H1 (cell line): ENCODE measurements at regions not wholly inside any gene's neighbourhood (a gene's known extent, or its start where the extent isn't known, plus 50 kb on each side); places are given as distances from the start of the nearest gene placed in this dataset.

Source experiments
- CHD1 ChIP-seq: IDR thresholded peaks from 2 replicates; pipeline ENCODE4 v1.6.1; 2012; ENCODE audit warnings: low read depth, low read length, improper control_type of control experiment
- CHD2 ChIP-seq: IDR thresholded peaks from 2 replicates; pipeline ENCODE4 v1.6.1; 2012; ENCODE audit warnings: low read length, improper control_type of control experiment
- CTCF ChIP-seq, 3 experiments: IDR thresholded peaks; 1 replicate in 2 of 3; 2 replicates in 1 of 3; pipeline versions ENCODE4 v1.5.1 to v1.6.1; 2011; ENCODE audit warnings: low read length in 3 of 3, mild to moderate bottlenecking in 3 of 3, inconsistent platforms in 2 of 3, low read depth in 1 of 3, moderate library complexity in 1 of 3; ENCODE audit not compliant: insufficient read depth in 1 of 3; ENCODE audit errors: control extremely low read depth in 1 of 3
- EGR1 ChIP-seq: IDR thresholded peaks from 2 replicates; pipeline ENCODE4 v1.6.1; 2011; ENCODE audit warnings: low read depth, low read length, borderline replicate concordance
- EP300 ChIP-seq, 2 experiments: IDR thresholded peaks; 1 replicate in 1 of 2; 2 replicates in 1 of 2; pipeline ENCODE4 v1.6.1; 2011 to 2012; ENCODE audit warnings: low read depth in 2 of 2, low read length in 2 of 2, mild to moderate bottlenecking in 2 of 2, borderline replicate concordance in 1 of 2, inconsistent platforms in 1 of 2, moderate library complexity in 1 of 2
- EZH2 ChIP-seq: fragments of 200-600 bp; sonication (generic); IDR thresholded peaks from 2 replicates; pipeline ENCODE4 v1.7.1; 2012; ENCODE audit warnings: low read depth, mild to moderate bottlenecking, moderate library complexity, low read length, inconsistent platforms; ENCODE audit not compliant: severe bottlenecking
- HDAC6 ChIP-seq: IDR thresholded peaks from one replicate; pipeline ENCODE4 v1.7.1; 2012; ENCODE audit warnings: low read depth, mild to moderate bottlenecking, inconsistent platforms, low read length, moderate library complexity
- POLR2A ChIP-seq, 2 experiments: IDR thresholded peaks; 1 replicate in 1 of 2; 2 replicates in 1 of 2; pipeline ENCODE4 v1.6.1; 2011; ENCODE audit warnings: low read depth in 2 of 2, low read length in 2 of 2, mild to moderate bottlenecking in 2 of 2; ENCODE audit errors: control extremely low read depth in 1 of 2
- POLR2AphosphoS5 ChIP-seq: IDR thresholded peaks from 2 replicates; pipeline ENCODE4 v1.6.1; 2011; ENCODE audit warnings: low read depth, low read length
- RAD21 ChIP-seq, 2 experiments: IDR thresholded peaks in 1 of 2; conservative IDR thresholded peaks in 1 of 2; 2 replicates each; pipeline ENCODE4 v1.6.1; 2011; ENCODE audit warnings: low read depth in 2 of 2, low read length in 2 of 2, improper control_type of control experiment in 1 of 2, inconsistent platforms in 1 of 2, mild to moderate bottlenecking in 1 of 2, moderate library complexity in 1 of 2
- SIX5 ChIP-seq: IDR thresholded peaks from 2 replicates; pipeline ENCODE4 v1.6.1; 2011; ENCODE audit warnings: mild to moderate bottlenecking, low read depth, low read length
- SP1 ChIP-seq: IDR thresholded peaks from 2 replicates; pipeline ENCODE4 v1.6.1; 2011; ENCODE audit warnings: low read depth, low read length
- TF ChIP-seq, protein P1 (sequence below): IDR thresholded peaks from 2 replicates; pipeline ENCODE4 v1.6.1; 2012; ENCODE audit warnings: inconsistent platforms
- TF ChIP-seq, protein P2 (sequence below): fragments of 300-600 bp; sonication (generic); IDR thresholded peaks from 2 replicates; pipeline ENCODE4 v1.7.1; 2012; ENCODE audit warnings: low read length, moderate library complexity, mild to moderate bottlenecking, inconsistent platforms; ENCODE audit not compliant: insufficient replicate concordance

- TF ChIP-seq EGR1, result no peak
- TF ChIP-seq, protein P1, sequence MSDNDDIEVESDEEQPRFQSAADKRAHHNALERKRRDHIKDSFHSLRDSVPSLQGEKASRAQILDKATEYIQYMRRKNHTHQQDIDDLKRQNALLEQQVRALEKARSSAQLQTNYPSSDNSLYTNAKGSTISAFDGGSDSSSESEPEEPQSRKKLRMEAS, result no peak
- no peak for TF ChIP-seq POLR2A (IDR thresholded peaks at IDR 0.05; ENCODE audit: control extremely low read depth in 1 of 2, low read depth in 2 of 2, low read length in 2 of 2)
- TF ChIP-seq CTCF (IDR thresholded peaks at IDR 0.05; ENCODE audit: control extremely low read depth in 1 of 3, insufficient read depth in 1 of 3, low read depth in 1 of 3, low read length in 3 of 3), result no peak
- no peak for TF ChIP-seq RAD21 (IDR thresholded peaks at IDR 0.05 in 1 of 2, conservative IDR thresholded peaks at IDR 0.05 in 1 of 2; ENCODE audit: low read depth in 2 of 2, low read length in 2 of 2)
- no peak for TF ChIP-seq CHD2
- no peak for TF ChIP-seq EZH2
- no peak for TF ChIP-seq POLR2AphosphoS5
- TF ChIP-seq, protein P2, sequence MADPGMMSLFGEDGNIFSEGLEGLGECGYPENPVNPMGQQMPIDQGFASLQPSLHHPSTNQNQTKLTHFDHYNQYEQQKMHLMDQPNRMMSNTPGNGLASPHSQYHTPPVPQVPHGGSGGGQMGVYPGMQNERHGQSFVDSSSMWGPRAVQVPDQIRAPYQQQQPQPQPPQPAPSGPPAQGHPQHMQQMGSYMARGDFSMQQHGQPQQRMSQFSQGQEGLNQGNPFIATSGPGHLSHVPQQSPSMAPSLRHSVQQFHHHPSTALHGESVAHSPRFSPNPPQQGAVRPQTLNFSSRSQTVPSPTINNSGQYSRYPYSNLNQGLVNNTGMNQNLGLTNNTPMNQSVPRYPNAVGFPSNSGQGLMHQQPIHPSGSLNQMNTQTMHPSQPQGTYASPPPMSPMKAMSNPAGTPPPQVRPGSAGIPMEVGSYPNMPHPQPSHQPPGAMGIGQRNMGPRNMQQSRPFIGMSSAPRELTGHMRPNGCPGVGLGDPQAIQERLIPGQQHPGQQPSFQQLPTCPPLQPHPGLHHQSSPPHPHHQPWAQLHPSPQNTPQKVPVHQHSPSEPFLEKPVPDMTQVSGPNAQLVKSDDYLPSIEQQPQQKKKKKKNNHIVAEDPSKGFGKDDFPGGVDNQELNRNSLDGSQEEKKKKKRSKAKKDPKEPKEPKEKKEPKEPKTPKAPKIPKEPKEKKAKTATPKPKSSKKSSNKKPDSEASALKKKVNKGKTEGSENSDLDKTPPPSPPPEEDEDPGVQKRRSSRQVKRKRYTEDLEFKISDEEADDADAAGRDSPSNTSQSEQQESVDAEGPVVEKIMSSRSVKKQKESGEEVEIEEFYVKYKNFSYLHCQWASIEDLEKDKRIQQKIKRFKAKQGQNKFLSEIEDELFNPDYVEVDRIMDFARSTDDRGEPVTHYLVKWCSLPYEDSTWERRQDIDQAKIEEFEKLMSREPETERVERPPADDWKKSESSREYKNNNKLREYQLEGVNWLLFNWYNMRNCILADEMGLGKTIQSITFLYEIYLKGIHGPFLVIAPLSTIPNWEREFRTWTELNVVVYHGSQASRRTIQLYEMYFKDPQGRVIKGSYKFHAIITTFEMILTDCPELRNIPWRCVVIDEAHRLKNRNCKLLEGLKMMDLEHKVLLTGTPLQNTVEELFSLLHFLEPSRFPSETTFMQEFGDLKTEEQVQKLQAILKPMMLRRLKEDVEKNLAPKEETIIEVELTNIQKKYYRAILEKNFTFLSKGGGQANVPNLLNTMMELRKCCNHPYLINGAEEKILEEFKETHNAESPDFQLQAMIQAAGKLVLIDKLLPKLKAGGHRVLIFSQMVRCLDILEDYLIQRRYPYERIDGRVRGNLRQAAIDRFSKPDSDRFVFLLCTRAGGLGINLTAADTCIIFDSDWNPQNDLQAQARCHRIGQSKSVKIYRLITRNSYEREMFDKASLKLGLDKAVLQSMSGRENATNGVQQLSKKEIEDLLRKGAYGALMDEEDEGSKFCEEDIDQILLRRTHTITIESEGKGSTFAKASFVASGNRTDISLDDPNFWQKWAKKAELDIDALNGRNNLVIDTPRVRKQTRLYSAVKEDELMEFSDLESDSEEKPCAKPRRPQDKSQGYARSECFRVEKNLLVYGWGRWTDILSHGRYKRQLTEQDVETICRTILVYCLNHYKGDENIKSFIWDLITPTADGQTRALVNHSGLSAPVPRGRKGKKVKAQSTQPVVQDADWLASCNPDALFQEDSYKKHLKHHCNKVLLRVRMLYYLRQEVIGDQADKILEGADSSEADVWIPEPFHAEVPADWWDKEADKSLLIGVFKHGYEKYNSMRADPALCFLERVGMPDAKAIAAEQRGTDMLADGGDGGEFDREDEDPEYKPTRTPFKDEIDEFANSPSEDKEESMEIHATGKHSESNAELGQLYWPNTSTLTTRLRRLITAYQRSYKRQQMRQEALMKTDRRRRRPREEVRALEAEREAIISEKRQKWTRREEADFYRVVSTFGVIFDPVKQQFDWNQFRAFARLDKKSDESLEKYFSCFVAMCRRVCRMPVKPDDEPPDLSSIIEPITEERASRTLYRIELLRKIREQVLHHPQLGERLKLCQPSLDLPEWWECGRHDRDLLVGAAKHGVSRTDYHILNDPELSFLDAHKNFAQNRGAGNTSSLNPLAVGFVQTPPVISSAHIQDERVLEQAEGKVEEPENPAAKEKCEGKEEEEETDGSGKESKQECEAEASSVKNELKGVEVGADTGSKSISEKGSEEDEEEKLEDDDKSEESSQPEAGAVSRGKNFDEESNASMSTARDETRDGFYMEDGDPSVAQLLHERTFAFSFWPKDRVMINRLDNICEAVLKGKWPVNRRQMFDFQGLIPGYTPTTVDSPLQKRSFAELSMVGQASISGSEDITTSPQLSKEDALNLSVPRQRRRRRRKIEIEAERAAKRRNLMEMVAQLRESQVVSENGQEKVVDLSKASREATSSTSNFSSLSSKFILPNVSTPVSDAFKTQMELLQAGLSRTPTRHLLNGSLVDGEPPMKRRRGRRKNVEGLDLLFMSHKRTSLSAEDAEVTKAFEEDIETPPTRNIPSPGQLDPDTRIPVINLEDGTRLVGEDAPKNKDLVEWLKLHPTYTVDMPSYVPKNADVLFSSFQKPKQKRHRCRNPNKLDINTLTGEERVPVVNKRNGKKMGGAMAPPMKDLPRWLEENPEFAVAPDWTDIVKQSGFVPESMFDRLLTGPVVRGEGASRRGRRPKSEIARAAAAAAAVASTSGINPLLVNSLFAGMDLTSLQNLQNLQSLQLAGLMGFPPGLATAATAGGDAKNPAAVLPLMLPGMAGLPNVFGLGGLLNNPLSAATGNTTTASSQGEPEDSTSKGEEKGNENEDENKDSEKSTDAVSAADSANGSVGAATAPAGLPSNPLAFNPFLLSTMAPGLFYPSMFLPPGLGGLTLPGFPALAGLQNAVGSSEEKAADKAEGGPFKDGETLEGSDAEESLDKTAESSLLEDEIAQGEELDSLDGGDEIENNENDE, result no peak
- TF ChIP-seq SP1, result no peak
- no peak for TF ChIP-seq CHD1
- TF ChIP-seq EP300 (IDR thresholded peaks at IDR 0.05; ENCODE audit: borderline replicate concordance in 1 of 2, low read depth in 2 of 2, low read length in 2 of 2), result no peak
- no peak for TF ChIP-seq SIX5
- TF ChIP-seq HDAC6, result no peak
These were observed 101.6 kb upstream of the CES5A start for GRCh38 chr16:55976815-55977214.
